ENCODE measurements at regions not wholly inside any gene's neighbourhood (a gene's known extent, or its start where the extent isn't known, plus 50 kb on each side); places are given as distances from the start of the nearest gene placed in this dataset.

DNA sequence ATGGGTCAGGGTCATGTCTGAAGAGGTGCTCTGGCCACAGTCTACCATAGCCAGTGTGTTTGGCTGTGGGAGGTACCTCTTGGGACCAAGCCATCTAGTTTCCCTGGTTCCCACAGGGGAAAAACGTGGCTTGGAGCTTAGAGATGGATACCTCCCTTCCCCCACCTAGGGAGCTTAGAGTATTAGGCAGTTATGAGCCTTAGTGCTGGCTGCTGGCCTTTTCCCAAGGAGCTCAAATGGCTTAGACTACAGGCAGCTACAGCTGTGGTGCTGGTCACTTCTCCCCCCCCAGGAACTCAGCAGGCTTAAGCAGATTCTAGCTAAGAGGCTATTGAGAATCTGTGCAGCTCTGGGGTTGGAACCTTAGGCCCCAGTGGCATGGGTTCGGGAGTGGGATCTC lies 591.2 kb downstream of the NSUN3 start:
- H3K27me3 ChIP-seq (replicated peaks; ENCODE audit: control insufficient read depth, insufficient read depth, low read length), result no peaks in the 10 kb centered on the region
- TF ChIP-seq, protein P1, sequence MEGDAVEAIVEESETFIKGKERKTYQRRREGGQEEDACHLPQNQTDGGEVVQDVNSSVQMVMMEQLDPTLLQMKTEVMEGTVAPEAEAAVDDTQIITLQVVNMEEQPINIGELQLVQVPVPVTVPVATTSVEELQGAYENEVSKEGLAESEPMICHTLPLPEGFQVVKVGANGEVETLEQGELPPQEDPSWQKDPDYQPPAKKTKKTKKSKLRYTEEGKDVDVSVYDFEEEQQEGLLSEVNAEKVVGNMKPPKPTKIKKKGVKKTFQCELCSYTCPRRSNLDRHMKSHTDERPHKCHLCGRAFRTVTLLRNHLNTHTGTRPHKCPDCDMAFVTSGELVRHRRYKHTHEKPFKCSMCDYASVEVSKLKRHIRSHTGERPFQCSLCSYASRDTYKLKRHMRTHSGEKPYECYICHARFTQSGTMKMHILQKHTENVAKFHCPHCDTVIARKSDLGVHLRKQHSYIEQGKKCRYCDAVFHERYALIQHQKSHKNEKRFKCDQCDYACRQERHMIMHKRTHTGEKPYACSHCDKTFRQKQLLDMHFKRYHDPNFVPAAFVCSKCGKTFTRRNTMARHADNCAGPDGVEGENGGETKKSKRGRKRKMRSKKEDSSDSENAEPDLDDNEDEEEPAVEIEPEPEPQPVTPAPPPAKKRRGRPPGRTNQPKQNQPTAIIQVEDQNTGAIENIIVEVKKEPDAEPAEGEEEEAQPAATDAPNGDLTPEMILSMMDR (IDR thresholded peaks at IDR 0.05; ENCODE audit: insufficient read depth in 1 of 2, low read depth in 1 of 2, low read length in 1 of 2, severe bottlenecking in 1 of 2, unreplicated experiment in 1 of 2), result no peak
- H3K36me3 Mint-ChIP-seq (ENCODE audit: insufficient read depth, unreplicated experiment), result no peaks in the 10 kb centered on the region
- peaks cover 14% of the 10 kb centered on the region; the same call in 1 of the 2 replicates for H3K9me3 ChIP-seq
- H3K27me3 Mint-ChIP-seq (ENCODE audit: insufficient read depth, unreplicated experiment), result no peaks in the 10 kb centered on the region
- H3K4me3 Mint-ChIP-seq (ENCODE audit: unreplicated experiment), result no peak overlapping the region
- no peak overlapping the region for H3K27ac Mint-ChIP-seq (ENCODE audit: unreplicated experiment)
- ChIA-PET CTCF (no interaction called here), POLR2A (no interaction called here)
- no peak overlapping the region for H3K4me3 ChIP-seq (ENCODE audit: low read depth, low read length)
- no peaks in the 10 kb centered on the region for H3K36me3 ChIP-seq (ENCODE audit: control insufficient read depth, insufficient read depth, low read length)
- peaks cover 46% of the 10 kb centered on the region for H3K9me3 Mint-ChIP-seq (ENCODE audit: unreplicated experiment)
- intact Hi-C loops (cut with micrococcal nuclease; ENCODE audit: unreplicated experiment), result loop anchor here (10.0 kb wide), 1 partner anchor 61 kb away; no protein-coding TSS in a partner anchor
- peaks cover 36% of the 10 kb centered on the region for H3K4me1 Mint-ChIP-seq (ENCODE audit: low read depth, unreplicated experiment)
- BruUV-seq (replicated peaks), result no TSS peak
- H3K4me1 ChIP-seq, result peaks cover 30% of the 10 kb centered on the region
- DNase-seq, result no peak

- Histone ChIP-seq H3K9me3 (no peaks in the 10 kb centered on the region), H3K27me3 (replicated peaks; ENCODE audit: control insufficient read depth, insufficient read depth, low read length) (no peaks in the 10 kb centered on the region), H3K4me1 (0 out of 2 replicates have a peak, but pooled peaks cover 11% of the 10 kb centered on the region), H3K4me3 (ENCODE audit: low read depth, low read length) (no peak overlapping the region), H3K36me3 (ENCODE audit: control insufficient read depth, insufficient read depth, low read length) (no peaks in the 10 kb centered on the region)
- no peak overlapping the region for H3K4me3 Mint-ChIP-seq (ENCODE audit: unreplicated experiment)
- intact Hi-C loops (cut with micrococcal nuclease; ENCODE audit: unreplicated experiment), result loop anchor here (10.0 kb wide), 1 partner anchor 299 kb away; no protein-coding TSS in a partner anchor
- H3K4me1 Mint-ChIP-seq (ENCODE audit: low read depth, unreplicated experiment), result peaks cover 9% of the 10 kb centered on the region
- H3K27ac Mint-ChIP-seq (ENCODE audit: unreplicated experiment), result no peak overlapping the region
- ChIA-PET POLR2A (no interaction called here), CTCF (no interaction called here)
- TF ChIP-seq, protein P1 (IDR thresholded peaks at IDR 0.05; ENCODE audit: insufficient read depth in 1 of 2, low read depth in 1 of 2, low read length in 1 of 2, severe bottlenecking in 1 of 2, unreplicated experiment in 1 of 2), result no peak
- no peaks in the 10 kb centered on the region for H3K27me3 Mint-ChIP-seq (ENCODE audit: insufficient read depth, unreplicated experiment)
- no peaks in the 10 kb centered on the region for H3K36me3 Mint-ChIP-seq (ENCODE audit: insufficient read depth, unreplicated experiment)
- DNase-seq, result peak in 1 of 2 experiments; percentile 13
- no TSS peak for BruUV-seq (replicated peaks)
- H3K9me3 Mint-ChIP-seq (ENCODE audit: unreplicated experiment), result no peaks in the 10 kb centered on the region
Measured at GRCh38 chr3:94665922-94666321, 603.1 kb downstream of the NSUN3 start.

DNA sequence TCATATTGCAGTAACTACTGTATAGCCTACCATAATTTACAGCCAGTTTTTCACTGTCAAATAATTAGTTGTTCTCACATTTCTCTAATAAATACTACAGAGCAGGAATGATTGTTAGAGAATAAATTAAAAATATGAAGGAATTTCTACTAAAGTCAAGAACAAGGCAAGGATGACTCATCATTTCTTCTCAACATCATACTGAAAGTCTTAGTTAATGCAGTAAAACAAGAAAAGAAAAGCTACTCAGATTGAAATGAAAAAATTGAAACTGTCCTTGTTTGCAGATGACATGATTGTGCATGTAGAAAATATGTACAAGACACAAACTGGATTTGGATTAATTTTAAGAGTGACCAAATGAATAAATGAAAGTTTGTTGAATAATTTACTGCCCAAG lies 608.2 kb downstream of the NSUN3 start:
- BruUV-seq (replicated peaks), result no TSS peak
- Histone ChIP-seq H3K4me3 (ENCODE audit: low read depth, low read length) (no peak overlapping the region), H3K27me3 (replicated peaks; ENCODE audit: control insufficient read depth, insufficient read depth, low read length) (no peaks in the 10 kb centered on the region), H3K4me1 (peaks cover 4% of the 10 kb centered on the region; the same call in 1 of the 2 replicates), H3K36me3 (ENCODE audit: control insufficient read depth, insufficient read depth, low read length) (no peaks in the 10 kb centered on the region), H3K9me3 (no peaks in the 10 kb centered on the region)
- Mint-ChIP-seq H3K36me3 (ENCODE audit: insufficient read depth, unreplicated experiment) (no peaks in the 10 kb centered on the region), H3K27me3 (ENCODE audit: insufficient read depth, unreplicated experiment) (no peaks in the 10 kb centered on the region), H3K27ac (ENCODE audit: unreplicated experiment) (no peak overlapping the region), H3K4me1 (ENCODE audit: low read depth, unreplicated experiment) (peaks cover 3% of the 10 kb centered on the region), H3K4me3 (ENCODE audit: unreplicated experiment) (no peak overlapping the region), H3K9me3 (ENCODE audit: unreplicated experiment) (no peaks in the 10 kb centered on the region)
- intact Hi-C loops (cut with micrococcal nuclease; ENCODE audit: unreplicated experiment), result no loop called here
- no peak for DNase-seq
- CTCF ChIA-PET, result no interaction called here
- TF ChIP-seq, protein P1 (IDR thresholded peaks at IDR 0.05; ENCODE audit: insufficient read depth in 1 of 2, low read depth in 1 of 2, low read length in 1 of 2, severe bottlenecking in 1 of 2, unreplicated experiment in 1 of 2), result no peak
- POLR2A ChIA-PET, result no interaction called here

Measured in Caco-2 (cell line).